ENCODE measurements at regions not wholly inside any gene's neighbourhood (a gene's known extent, or its start where the extent isn't known, plus 50 kb on each side); places are given as distances from the start of the nearest gene placed in this dataset.

DNA sequence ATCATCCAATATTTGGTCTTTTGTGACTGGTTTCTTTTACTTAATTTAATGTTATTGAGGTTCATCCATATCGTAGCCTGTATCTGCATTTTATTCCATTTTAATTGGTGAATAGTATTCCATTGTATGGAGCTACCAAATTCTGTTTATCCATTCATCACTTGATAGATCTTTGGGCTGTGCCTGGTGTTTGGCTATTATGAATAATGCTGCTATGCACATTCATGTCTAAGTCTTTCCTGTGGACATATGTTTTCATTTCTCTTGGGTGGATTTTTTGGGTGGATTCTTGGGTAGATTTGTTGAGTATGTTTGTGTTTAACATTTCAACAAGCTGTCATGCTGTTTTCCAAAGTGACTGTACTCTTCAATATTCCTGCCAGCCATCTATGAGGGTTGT lies 52.5 kb upstream of the NEDD4L start:
- Histone ChIP-seq H3K4me1 (ENCODE audit: insufficient read depth, low read length, poor library complexity, severe bottlenecking) (no peaks in the 10 kb centered on the region), H3K36me3 (ENCODE audit: insufficient read depth, low read length, poor library complexity, severe bottlenecking) (no peaks in the 10 kb centered on the region), H3K27ac (ENCODE audit: low read depth, low read length, poor library complexity, severe bottlenecking) (no peak overlapping the region), H3K9me3 (ENCODE audit: low read depth, low read length, poor library complexity, severe bottlenecking) (no peaks in the 10 kb centered on the region), H3K27me3 (replicated peaks; ENCODE audit: insufficient read depth, low read depth, low read length, poor library complexity) (no peaks in the 10 kb centered on the region), H3K4me3 (ENCODE audit: low read depth, low read length, poor library complexity, severe bottlenecking) (no peak overlapping the region)
- TF ChIP-seq EZH2 (IDR thresholded peaks at IDR 0.05; ENCODE audit: borderline replicate concordance, low read depth, low read length, poor library complexity, severe bottlenecking) (no peak), CTCF (conservative IDR thresholded peaks at IDR 0.05; ENCODE audit: low read depth, low read length) (no peak)
- ChIA-PET CTCF (no interaction called here), POLR2A (ENCODE audit: low non-redundant PET) (no interaction called here)
- BruUV-seq (replicated peaks): no TSS peak
- no peak for DNase-seq (ENCODE audit: low spot score)
- intact Hi-C loops (cut with micrococcal nuclease; ENCODE audit: unreplicated experiment): no loop called here

- Histone ChIP-seq H3K4me1 (ENCODE audit: insufficient read depth, low read length, poor library complexity, severe bottlenecking) (no peaks in the 10 kb centered on the region), H3K36me3 (ENCODE audit: insufficient read depth, low read length, poor library complexity, severe bottlenecking) (no peaks in the 10 kb centered on the region), H3K27me3 (replicated peaks; ENCODE audit: insufficient read depth, low read depth, low read length, poor library complexity) (no peaks in the 10 kb centered on the region), H3K4me3 (ENCODE audit: low read depth, low read length, poor library complexity, severe bottlenecking) (no peak overlapping the region), H3K9me3 (ENCODE audit: low read depth, low read length, poor library complexity, severe bottlenecking) (no peaks in the 10 kb centered on the region), H3K27ac (ENCODE audit: low read depth, low read length, poor library complexity, severe bottlenecking) (no peak overlapping the region)
- ChIA-PET CTCF (no interaction called here), POLR2A (ENCODE audit: low non-redundant PET) (no interaction called here)
- no TSS peak for BruUV-seq (replicated peaks)
- DNase-seq (ENCODE audit: low spot score): no peak
- intact Hi-C loops (cut with micrococcal nuclease; ENCODE audit: unreplicated experiment): no loop called here
- no peak for TF ChIP-seq EZH2 (IDR thresholded peaks at IDR 0.05; ENCODE audit: borderline replicate concordance, low read depth, low read length, poor library complexity, severe bottlenecking)
- no peak for TF ChIP-seq CTCF (conservative IDR thresholded peaks at IDR 0.05; ENCODE audit: low read depth, low read length)
Measured at GRCh38 chr18:57989536-57989935, 54.5 kb upstream of the NEDD4L start.

DNA sequence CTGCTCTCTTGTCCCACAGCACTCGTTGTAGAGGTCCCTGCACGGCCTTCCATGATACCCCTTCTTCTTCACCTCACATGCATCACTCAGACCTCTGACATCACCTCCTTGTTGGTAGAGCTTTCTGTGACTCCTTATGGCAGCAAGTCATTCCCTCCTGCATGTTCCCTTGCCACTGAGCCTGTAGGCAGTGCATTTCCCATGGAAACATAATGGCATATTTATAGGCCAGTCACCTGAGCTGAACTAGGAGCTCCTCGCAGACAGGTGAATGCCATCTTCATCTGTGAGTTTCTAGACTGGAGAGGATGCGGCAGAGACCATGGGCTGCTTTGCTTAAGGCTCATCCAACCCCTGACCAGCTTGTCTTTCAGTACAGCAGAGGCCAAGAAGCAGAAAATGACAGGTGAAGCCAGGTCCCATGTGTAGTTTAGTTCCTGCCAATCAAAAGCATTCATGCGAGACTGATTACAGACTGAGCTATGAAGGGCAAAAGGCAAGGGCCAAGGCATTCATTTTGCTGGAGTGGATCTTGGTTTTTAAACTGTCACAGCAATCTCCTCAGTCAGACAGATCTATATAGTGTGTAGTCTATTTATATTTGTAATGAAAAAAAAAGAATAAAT lies 59.4 kb upstream of the NEDD4L start:
- BruUV-seq (replicated peaks): no TSS peak
- no peaks in the 10 kb centered on the region for H3K27me3 ChIP-seq (replicated peaks; ENCODE audit: insufficient read depth, low read depth, low read length, poor library complexity)
- DNase-seq (ENCODE audit: low spot score): no peak
- no peaks in the 10 kb centered on the region for H3K36me3 ChIP-seq (ENCODE audit: insufficient read depth, low read length, poor library complexity, severe bottlenecking)
- intact Hi-C loops (cut with micrococcal nuclease; ENCODE audit: unreplicated experiment): no loop called here
- CTCF ChIA-PET: no interaction called here
- peaks cover 11% of the 10 kb centered on the region for H3K4me1 ChIP-seq (ENCODE audit: insufficient read depth, low read length, poor library complexity, severe bottlenecking)
- no peak overlapping the region for H3K4me3 ChIP-seq (ENCODE audit: low read depth, low read length, poor library complexity, severe bottlenecking)
- POLR2A ChIA-PET (ENCODE audit: low non-redundant PET): no interaction called here
- no peak overlapping the region for H3K27ac ChIP-seq (ENCODE audit: low read depth, low read length, poor library complexity, severe bottlenecking)
- H3K9me3 ChIP-seq (ENCODE audit: low read depth, low read length, poor library complexity, severe bottlenecking): no peaks in the 10 kb centered on the region
- no peak for TF ChIP-seq EZH2 (IDR thresholded peaks at IDR 0.05; ENCODE audit: borderline replicate concordance, low read depth, low read length, poor library complexity, severe bottlenecking)

- Histone ChIP-seq H3K27ac (ENCODE audit: low read depth, low read length, poor library complexity, severe bottlenecking) (no peak overlapping the region), H3K36me3 (ENCODE audit: insufficient read depth, low read length, poor library complexity, severe bottlenecking) (no peaks in the 10 kb centered on the region), H3K4me1 (ENCODE audit: insufficient read depth, low read length, poor library complexity, severe bottlenecking) (peaks cover 11% of the 10 kb centered on the region), H3K27me3 (replicated peaks; ENCODE audit: insufficient read depth, low read depth, low read length, poor library complexity) (no peaks in the 10 kb centered on the region), H3K9me3 (ENCODE audit: low read depth, low read length, poor library complexity, severe bottlenecking) (no peaks in the 10 kb centered on the region), H3K4me3 (ENCODE audit: low read depth, low read length, poor library complexity, severe bottlenecking) (no peak overlapping the region)
- CTCF ChIA-PET: no interaction called here
- no TSS peak for BruUV-seq (replicated peaks)
- intact Hi-C loops (cut with micrococcal nuclease; ENCODE audit: unreplicated experiment): no loop called here
- POLR2A ChIA-PET (ENCODE audit: low non-redundant PET): no interaction called here
- TF ChIP-seq EZH2 (IDR thresholded peaks at IDR 0.05; ENCODE audit: borderline replicate concordance, low read depth, low read length, poor library complexity, severe bottlenecking) (no peak), CTCF (conservative IDR thresholded peaks at IDR 0.05; ENCODE audit: low read depth, low read length) (no peak)
- DNase-seq (ENCODE audit: low spot score): no peak
Measured at GRCh38 chr18:57983965-57984364, 60.1 kb upstream of the NEDD4L start.

All from A673 (cell line).